B cell (primary cell): ENCODE measurements at regions not wholly inside any gene's neighbourhood (a gene's known extent, or its start where the extent isn't known, plus 50 kb on each side); places are given as distances from the start of the nearest gene placed in this dataset.

ENCODE experiments used
- EZH2 ChIP-seq: IDR thresholded peaks from 2 replicates; pipeline ENCODE4 v1.6.1; 2012; ENCODE audit warnings: borderline replicate concordance, low read depth, mild to moderate bottlenecking, moderate library complexity, low read length; ENCODE audit not compliant: insufficient read depth, poor library complexity, severe bottlenecking
- TF ChIP-seq, protein P1 (sequence below): fragments of 200-600 bp; IDR thresholded peaks from one replicate; pipeline ENCODE4 v1.8.0; 2022; ENCODE audit warnings: antibody characterized with exemption, mild to moderate bottlenecking

DNA sequence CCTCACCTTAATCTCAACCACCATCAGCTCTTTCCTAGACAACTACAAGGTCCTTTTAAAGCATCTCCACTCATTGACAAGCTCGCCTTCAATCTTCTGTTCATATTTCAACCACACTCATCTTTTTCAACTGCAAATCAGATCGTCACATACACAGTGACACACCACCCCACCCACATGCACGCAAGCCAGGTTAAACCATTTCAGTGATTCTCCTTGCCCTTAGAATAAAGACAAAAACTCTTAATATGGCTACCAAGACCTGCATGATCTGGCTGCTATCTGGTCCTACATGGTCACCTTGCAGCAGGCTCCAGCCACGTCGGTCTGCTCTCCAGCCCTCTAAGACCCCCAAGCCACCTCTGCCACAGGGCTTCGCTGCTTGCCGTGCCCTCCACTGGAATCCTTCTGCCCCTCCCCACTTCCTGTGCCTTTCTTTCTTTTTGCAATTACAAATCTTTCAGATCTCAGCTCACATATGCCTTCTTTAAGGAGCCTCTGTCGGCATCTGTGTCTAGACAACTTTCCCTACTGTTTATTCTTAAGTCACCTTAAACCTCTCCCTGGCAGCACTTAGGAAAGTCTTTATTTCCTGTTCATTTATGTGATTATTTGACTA lies 507.3 kb upstream of the ARID1B start:
- TF ChIP-seq, protein P1, sequence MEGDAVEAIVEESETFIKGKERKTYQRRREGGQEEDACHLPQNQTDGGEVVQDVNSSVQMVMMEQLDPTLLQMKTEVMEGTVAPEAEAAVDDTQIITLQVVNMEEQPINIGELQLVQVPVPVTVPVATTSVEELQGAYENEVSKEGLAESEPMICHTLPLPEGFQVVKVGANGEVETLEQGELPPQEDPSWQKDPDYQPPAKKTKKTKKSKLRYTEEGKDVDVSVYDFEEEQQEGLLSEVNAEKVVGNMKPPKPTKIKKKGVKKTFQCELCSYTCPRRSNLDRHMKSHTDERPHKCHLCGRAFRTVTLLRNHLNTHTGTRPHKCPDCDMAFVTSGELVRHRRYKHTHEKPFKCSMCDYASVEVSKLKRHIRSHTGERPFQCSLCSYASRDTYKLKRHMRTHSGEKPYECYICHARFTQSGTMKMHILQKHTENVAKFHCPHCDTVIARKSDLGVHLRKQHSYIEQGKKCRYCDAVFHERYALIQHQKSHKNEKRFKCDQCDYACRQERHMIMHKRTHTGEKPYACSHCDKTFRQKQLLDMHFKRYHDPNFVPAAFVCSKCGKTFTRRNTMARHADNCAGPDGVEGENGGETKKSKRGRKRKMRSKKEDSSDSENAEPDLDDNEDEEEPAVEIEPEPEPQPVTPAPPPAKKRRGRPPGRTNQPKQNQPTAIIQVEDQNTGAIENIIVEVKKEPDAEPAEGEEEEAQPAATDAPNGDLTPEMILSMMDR: no peak
- no peak for TF ChIP-seq EZH2
